GM12874 (cell line): ENCODE measurements at regions not wholly inside any gene's neighbourhood (a gene's known extent, or its start where the extent isn't known, plus 50 kb on each side); places are given as distances from the start of the nearest gene placed in this dataset.

Source experiments
- TF ChIP-seq, protein P1 (sequence below): IDR thresholded peaks from 2 replicates; pipeline ENCODE4 v1.5.1; 2011; ENCODE audit warnings: low read depth, mild to moderate bottlenecking, control low read depth, low read length, moderate library complexity; ENCODE audit not compliant: insufficient read depth

DNA sequence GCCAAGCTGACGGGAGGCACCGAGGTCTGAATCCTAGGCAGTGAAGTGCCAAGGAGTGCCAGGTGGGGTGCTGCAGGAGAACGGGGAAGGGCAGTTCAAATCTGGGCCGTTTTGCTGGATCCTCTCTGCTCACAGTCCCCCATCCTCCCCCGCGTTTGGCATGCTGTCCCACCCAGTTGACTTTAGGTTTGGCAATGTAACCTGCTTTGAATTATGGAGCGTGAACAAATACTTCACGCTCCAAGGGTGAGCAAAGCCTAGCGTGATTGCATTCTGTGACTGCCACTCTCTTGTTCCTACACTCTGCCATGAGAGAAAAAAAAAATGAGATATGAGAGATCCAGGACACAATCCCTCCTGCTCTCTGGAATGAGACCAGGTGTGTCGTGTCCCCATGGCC, 381.9 kb downstream of the ZNF516 start:
- TF ChIP-seq, protein P1, sequence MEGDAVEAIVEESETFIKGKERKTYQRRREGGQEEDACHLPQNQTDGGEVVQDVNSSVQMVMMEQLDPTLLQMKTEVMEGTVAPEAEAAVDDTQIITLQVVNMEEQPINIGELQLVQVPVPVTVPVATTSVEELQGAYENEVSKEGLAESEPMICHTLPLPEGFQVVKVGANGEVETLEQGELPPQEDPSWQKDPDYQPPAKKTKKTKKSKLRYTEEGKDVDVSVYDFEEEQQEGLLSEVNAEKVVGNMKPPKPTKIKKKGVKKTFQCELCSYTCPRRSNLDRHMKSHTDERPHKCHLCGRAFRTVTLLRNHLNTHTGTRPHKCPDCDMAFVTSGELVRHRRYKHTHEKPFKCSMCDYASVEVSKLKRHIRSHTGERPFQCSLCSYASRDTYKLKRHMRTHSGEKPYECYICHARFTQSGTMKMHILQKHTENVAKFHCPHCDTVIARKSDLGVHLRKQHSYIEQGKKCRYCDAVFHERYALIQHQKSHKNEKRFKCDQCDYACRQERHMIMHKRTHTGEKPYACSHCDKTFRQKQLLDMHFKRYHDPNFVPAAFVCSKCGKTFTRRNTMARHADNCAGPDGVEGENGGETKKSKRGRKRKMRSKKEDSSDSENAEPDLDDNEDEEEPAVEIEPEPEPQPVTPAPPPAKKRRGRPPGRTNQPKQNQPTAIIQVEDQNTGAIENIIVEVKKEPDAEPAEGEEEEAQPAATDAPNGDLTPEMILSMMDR, result no peak

DNA sequence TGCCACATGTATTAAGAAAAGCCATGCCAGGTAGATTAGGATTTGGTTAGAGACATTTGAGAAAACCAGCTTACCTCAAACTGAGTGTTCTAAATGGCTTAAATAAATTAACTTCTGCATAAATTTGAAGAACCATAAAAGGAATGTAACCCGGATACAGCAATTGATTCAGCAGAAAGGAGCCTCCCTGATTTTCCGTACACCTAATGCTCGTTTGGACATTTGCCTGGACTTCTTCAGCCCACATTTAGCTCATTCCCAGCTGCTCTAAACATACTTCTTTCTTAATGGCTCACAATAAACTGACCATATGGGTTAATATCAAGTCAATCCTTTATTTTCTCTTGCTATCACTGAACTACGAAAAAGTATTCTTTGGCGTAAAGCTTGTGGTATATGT, 392.4 kb downstream of the ZNF516 start:
- TF ChIP-seq, protein P1, result no peak

DNA sequence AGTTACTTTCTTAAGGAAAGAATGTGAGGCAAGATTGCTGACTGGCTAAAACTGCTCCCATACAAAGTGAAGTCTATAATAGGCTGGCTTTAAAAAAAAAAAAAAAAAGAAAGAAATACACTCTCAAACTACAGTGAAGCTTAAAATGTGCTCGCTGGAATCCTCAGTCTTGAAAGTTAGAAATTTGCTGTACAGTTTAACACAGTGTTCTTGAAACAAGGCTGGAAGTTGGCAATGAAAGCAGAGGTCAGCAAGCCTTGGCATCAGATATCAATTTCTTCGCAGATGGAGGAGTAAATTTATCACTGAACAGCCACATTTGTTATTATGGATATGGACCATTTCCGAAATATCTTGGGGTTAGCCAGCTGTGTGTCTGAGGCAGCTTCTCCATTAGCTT, 392.9 kb downstream of the ZNF516 start:
- TF ChIP-seq, protein P1, result no peak

DNA sequence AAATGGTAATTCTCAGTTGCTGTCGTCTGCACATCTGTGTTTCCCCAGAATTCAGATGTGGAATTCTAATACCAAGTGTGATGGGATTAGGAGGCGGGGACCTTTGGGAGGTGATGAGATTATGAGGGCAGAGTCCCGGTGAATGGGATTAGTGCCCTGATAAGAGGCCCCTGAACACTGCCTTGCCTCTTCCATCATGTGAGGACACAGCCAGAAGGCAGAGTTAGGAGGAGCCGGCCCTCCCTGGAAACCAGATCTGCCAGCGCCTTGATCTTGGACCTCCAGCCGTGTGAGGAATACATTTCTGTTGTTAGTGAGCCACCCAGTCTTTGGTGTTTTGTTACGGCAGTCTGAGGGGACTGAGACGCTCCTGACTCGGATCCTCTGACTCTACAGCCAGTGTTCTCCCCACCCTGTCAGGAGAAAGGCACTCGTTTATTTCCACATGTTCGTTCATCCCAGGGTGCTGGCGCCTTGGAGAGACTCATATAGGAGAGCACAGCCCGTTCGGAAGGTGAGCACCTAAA, 395.0 kb downstream of the ZNF516 start:
- TF ChIP-seq, protein P1, result no peak

DNA sequence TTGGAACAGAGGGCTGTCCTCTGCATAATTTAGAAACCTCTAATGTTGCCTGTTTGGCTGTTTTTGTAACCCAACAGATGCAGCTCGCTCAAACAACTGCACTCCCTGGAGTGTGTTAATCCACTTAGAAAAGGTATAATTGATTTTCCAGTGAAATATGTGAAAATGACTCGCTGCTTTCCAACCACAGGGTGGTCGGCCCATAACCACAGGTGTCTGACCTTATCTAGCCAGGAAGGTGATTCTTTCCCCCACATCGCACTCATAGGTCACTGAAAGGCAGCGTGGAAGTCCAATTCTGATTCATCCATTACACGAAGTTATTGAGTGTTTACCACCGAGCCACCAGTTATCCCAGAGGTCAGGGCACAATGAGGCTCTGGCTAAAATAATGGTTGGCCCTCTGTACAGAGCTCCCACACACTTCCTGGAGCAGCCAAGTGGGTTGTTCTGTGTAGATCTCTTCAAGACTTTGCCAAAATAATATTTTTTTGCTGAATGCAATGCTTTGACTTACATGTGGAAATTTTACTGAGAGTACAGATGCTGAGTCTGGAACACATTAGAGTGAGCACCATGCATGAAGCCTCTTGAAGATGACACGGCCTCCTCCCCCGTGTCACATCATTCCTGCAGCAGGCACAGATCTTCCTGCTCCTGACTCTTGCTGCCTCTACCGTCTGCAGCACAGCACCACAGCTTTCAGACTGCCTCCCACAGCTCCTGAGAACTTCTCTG, 396.2 kb downstream of the ZNF516 start:
- TF ChIP-seq, protein P1, result no peak

DNA sequence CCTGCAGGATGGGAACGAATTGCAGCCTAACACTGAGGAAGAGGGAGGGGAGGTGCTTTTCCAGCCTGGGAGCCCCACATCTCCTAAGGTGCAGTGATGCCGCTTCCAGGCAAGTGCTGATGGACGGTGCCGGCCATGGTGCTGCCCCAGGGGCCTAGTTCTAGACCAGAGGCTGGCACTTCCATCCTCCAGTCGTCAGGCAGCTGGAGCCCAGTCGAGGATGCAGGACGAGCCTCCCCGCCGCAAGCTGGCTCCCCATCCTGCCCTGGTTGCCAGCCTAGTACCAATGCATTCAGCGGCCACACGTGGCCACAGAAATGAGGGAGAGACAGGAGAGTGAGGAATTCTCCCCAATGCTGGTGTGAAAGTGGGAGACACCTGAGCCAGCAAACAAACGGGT, 413.5 kb downstream of the ZNF516 start:
- TF ChIP-seq, protein P1, result no peak

DNA sequence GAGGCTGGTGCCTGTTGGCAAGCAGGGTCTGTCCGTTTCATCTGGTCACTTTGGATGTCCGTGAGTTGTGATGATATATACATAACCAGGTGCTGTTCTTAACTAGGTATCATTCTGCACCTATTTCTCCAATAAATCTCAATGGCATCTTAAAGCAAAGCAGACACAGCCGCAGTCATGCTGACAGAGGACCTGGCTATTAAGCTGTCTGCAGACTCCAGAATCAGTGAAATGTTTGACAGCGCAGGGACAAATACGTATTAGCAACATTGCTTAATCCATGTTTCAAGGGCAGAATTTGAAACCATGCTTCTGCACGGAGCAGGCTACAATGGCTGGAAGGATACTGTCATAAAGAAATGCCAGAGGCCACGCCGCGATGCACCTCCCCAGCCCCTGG, 414.6 kb downstream of the ZNF516 start:
- TF ChIP-seq, protein P1, result no peak
